ENCODE measurements at regions not wholly inside any gene's neighbourhood (a gene's known extent, or its start where the extent isn't known, plus 50 kb on each side); places are given as distances from the start of the nearest gene placed in this dataset.

DNA sequence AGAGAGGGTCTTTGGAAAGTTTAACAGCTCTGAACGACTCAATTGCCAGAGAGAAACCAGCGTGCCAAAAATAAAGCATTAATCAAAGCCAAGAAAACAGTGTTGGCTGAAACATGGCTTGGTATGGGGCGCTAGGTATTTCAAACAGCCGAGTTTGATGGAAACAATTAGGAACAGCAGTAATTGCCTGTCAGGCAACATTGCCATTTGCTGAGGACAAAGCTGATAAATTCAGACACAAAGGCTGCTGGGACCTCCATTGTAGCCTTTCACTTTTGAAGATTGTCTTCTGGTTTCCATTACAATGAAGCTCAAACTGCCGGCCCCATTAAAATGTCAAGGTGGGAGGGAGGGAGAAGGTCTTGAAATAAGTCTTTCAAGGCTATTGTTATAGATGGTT is 125.4 kb upstream of the SPDL1 start:
- Mint-ChIP-seq H3K4me1 (ENCODE audit: low read depth) (peaks cover 4% of the 10 kb centered on the region), H3K27ac (ENCODE audit: unreplicated experiment) (no peak overlapping the region), H3K27me3 (ENCODE audit: low read depth) (peaks cover 5% of the 10 kb centered on the region), H3K36me3 (ENCODE audit: low read depth) (no peaks in the 10 kb centered on the region), H3K4me3 (ENCODE audit: unreplicated experiment) (no peak overlapping the region), H3K9me3 (ENCODE audit: low read depth) (peaks cover 3% of the 10 kb centered on the region)
- no peak for DNase-seq (ENCODE audit: low spot score)
- no peak for TF ChIP-seq CTCF (IDR thresholded peaks at IDR 0.05)

DNA sequence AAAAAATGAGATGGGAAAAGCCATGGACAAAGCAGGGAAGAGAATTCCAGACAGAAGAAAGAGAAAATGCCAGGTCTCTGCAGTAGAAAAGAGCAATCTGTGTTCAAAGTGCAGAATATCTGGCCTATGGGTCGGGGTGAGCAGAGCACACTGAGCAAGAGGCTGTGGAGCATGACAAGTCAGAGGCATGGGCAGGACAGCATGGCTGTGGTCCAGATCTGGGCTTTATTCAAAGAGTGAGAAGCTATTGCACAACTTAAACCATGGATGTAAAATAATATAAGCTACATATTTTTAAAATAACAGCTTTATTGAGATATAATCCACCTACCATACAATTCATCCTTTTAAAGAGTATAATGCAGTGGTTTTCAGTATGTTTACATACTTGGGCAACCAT is 133.1 kb upstream of the SPDL1 start:
- H3K4me1 Mint-ChIP-seq (ENCODE audit: low read depth): no peaks in the 10 kb centered on the region
- H3K27me3 Mint-ChIP-seq (ENCODE audit: low read depth): peaks cover 2% of the 10 kb centered on the region
- peaks cover 7% of the 10 kb centered on the region for H3K9me3 Mint-ChIP-seq (ENCODE audit: low read depth)
- no peak overlapping the region for H3K4me3 Mint-ChIP-seq (ENCODE audit: unreplicated experiment)
- no peak overlapping the region for H3K27ac Mint-ChIP-seq (ENCODE audit: unreplicated experiment)
- no peaks in the 10 kb centered on the region for H3K36me3 Mint-ChIP-seq (ENCODE audit: low read depth)
- no peak for DNase-seq (ENCODE audit: low spot score)
- TF ChIP-seq CTCF (IDR thresholded peaks at IDR 0.05): no peak

GRCh38 chr5:169448826-169449225 is 134.7 kb upstream of the SPDL1 start:
- no peak for DNase-seq (ENCODE audit: low spot score)
- no peaks in the 10 kb centered on the region for H3K4me1 Mint-ChIP-seq (ENCODE audit: low read depth)
- no peak overlapping the region for H3K27ac Mint-ChIP-seq (ENCODE audit: unreplicated experiment)
- H3K9me3 Mint-ChIP-seq (ENCODE audit: low read depth): peaks cover 4% of the 10 kb centered on the region
- H3K27me3 Mint-ChIP-seq (ENCODE audit: low read depth): peaks cover 2% of the 10 kb centered on the region
- no peaks in the 10 kb centered on the region for H3K36me3 Mint-ChIP-seq (ENCODE audit: low read depth)
- TF ChIP-seq CTCF (IDR thresholded peaks at IDR 0.05): no peak
- no peak overlapping the region for H3K4me3 Mint-ChIP-seq (ENCODE audit: unreplicated experiment)

GRCh38 chr5:169445191-169445590 is 138.4 kb upstream of the SPDL1 start:
- Mint-ChIP-seq H3K27ac (ENCODE audit: unreplicated experiment) (no peak overlapping the region), H3K4me3 (ENCODE audit: unreplicated experiment) (no peak overlapping the region), H3K4me1 (ENCODE audit: low read depth) (peaks cover 23% of the 10 kb centered on the region), H3K9me3 (ENCODE audit: low read depth) (no peaks in the 10 kb centered on the region), H3K36me3 (ENCODE audit: low read depth) (no peaks in the 10 kb centered on the region), H3K27me3 (ENCODE audit: low read depth) (peaks cover 2% of the 10 kb centered on the region)
- no peak for TF ChIP-seq CTCF (IDR thresholded peaks at IDR 0.05)
- no peak for DNase-seq (ENCODE audit: low spot score)

DNA sequence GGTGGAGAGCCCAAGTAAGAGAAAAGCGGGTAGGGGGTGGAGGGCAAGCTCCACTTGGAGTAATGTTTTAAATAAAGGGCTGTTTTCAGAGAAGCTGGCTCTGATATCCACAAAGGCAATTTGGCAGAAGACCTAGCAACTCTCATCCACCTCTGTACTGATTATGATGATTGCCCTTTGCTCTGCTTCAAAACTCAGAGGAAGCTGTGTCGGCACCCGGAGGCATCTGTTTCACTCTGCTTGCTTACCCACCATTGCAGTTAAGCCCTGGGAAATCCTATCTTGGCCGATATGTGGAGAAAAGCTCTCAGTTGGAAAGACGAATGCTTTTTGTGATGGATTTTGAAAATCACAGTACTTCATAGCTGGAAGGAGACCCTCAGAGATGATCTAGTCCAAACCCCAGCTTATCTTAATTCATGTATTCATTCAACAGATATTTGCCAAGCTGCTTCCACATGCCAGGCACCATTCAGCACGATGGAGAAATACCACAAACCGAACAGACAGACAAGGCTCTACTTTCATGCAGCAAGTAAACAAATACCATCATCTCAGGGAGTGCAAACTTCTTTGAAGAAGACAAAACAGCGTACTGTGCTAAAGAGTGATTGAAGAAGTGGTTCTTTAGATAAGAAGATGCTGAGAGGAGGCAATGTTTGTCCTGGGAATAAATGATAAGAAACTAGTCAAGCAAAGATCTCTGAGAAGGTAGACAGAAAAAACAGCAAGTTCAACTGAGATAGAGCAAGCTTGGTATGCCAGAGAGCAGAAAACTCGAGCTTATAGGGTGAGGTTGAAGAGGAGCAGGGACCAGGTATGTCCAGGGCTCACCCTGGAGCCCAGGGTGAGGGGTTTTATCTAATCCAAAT is 140.4 kb upstream of the SPDL1 start:
- Mint-ChIP-seq H3K4me1 (ENCODE audit: low read depth) (peaks cover 40% of the 10 kb centered on the region), H3K27ac (ENCODE audit: unreplicated experiment) (no peak overlapping the region), H3K36me3 (ENCODE audit: low read depth) (no peaks in the 10 kb centered on the region), H3K9me3 (ENCODE audit: low read depth) (no peaks in the 10 kb centered on the region), H3K4me3 (ENCODE audit: unreplicated experiment) (no peak overlapping the region), H3K27me3 (ENCODE audit: low read depth) (peaks cover 2% of the 10 kb centered on the region)
- TF ChIP-seq CTCF (IDR thresholded peaks at IDR 0.05): no peak
- no peak for DNase-seq (ENCODE audit: low spot score)
